Upper lobe of right lung (tissue), 1 donor: ENCODE measurements at regions not wholly inside any gene's neighbourhood (a gene's known extent, or its start where the extent isn't known, plus 50 kb on each side); places are given as distances from the start of the nearest gene placed in this dataset.
"Not testable (repeated sequence)": the region's sequence is repeated elsewhere in the genome, so short reads cannot be mapped to it uniquely, and the experiment has no call there.

ENCODE experiments used
- ATAC-seq: fragments of 200-7000 bp; cut with Tn5 transposase; one replicate; pipeline ENCODE4 v1.9.1; 2020; ENCODE audit warnings: mild to moderate bottlenecking, moderate library complexity
- DNase-seq: peaks from one replicate; pipeline ENCODE4 v3.0.0-alpha.2; 2020
- H3K27ac ChIP-seq: fragments of 200-600 bp; one replicate; pipeline ENCODE4 v1.8.0; 2022
- H3K27me3 ChIP-seq: fragments of 200-600 bp; one replicate; pipeline ENCODE4 v1.8.0; 2022; ENCODE audit warnings: mild to moderate bottlenecking
- H3K36me3 ChIP-seq: fragments of 200-600 bp; one replicate; pipeline ENCODE4 v1.8.0; 2022
- H3K4me1 ChIP-seq: fragments of 200-600 bp; one replicate; pipeline ENCODE4 v1.8.0; 2022
- H3K4me3 ChIP-seq: fragments of 200-600 bp; one replicate; pipeline ENCODE4 v1.8.0; 2022; ENCODE audit warnings: mild to moderate bottlenecking
- H3K9me3 ChIP-seq: fragments of 200-600 bp; one replicate; pipeline ENCODE4 v1.8.0; 2022
- intact Hi-C: fragments of 100-400 bp; cut with DNase I; formaldehyde crosslinking; loops from one replicate; pipeline ENCODE4 v1.11.0; 2022
- TF ChIP-seq, protein P1 (sequence below): fragments of 200-600 bp; IDR thresholded peaks from one replicate; pipeline ENCODE4 v1.8.0; 2022; ENCODE audit warnings: antibody characterized with exemption
- donor health status: DM: no; HTN: yes; CAD: no; lungs with severe emphysema.

DNA sequence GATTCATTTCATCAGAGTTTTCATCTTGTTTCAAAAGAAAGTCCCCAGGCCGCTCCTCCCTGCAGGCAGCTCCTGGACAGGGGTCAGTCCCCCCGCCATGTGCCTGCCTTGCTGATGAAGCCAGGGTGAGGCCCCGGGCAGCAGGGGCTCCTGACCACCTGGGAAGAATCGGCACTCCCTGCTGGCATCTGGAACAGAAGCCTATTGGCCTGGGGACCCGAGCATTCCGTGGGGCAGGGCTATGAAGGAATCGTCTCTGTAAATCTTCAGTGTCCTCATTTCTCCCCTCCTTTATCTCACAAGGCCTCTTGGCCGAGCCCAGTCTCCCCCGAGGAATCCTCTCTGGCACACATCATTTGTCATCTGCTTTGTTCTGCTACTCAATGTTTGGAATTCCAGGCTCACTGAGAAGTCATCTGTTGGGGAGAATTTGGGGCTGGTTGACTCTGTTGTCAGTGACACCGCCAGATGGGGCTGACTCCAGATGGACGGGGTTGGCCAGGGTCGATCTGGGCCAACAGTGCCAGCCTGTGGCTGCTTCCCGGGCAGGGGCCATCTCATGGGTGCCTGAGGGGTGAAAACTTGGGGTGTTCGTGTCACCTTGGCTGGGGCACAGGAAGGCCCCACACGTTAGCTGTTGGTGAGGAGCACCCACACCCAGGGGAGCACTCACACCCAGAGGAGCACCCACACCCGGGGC, 184.6 kb downstream of the LAT start:
- DNase-seq, H3K27me3 ChIP-seq, intact Hi-C loops, H3K9me3 ChIP-seq, H3K4me3 ChIP-seq, H3K4me1 ChIP-seq, H3K36me3 ChIP-seq: not testable (repeated sequence)
- ATAC-seq, result peak; percentile 47
- H3K27ac ChIP-seq, result peak overlapping the region; percentile 55

DNA sequence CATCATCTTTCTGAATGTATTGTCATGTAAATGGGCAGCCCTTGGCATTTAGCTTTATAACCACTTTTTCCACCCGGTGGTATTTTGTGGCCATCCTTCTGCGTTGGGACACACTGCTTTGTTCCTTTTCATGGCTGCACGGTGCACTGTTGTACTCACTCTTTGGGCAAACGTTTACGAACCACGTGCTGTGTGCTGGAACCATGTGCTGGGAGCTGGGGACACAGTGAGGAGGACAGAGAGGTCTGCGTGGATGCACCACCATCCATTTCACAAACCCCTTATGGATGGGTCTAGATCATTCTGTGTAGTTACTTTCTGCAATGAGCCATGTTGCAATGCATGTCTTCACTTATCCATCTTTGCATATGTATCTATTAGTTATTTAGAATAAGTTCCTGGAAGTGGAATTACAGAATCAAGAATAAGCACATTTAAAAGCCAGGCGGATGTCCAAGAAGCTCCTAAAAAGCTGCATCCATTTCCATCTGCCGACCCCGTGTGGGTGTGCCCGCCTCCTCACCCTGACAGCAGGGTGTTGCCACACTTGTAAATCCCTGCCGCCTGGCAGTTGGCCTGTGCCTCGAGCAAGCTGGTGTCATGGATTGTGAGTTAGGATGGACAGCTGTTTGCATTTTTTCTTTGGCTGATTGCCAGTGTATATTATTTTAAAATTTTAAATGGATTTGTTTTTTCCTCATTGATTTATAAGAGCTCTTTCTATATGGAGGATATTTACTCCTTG, 183.8 kb downstream of the LAT start:
- H3K27me3 ChIP-seq, H3K36me3 ChIP-seq, DNase-seq, H3K4me1 ChIP-seq, H3K27ac ChIP-seq, ATAC-seq, intact Hi-C loops, H3K9me3 ChIP-seq, H3K4me3 ChIP-seq: not testable (repeated sequence)

DNA sequence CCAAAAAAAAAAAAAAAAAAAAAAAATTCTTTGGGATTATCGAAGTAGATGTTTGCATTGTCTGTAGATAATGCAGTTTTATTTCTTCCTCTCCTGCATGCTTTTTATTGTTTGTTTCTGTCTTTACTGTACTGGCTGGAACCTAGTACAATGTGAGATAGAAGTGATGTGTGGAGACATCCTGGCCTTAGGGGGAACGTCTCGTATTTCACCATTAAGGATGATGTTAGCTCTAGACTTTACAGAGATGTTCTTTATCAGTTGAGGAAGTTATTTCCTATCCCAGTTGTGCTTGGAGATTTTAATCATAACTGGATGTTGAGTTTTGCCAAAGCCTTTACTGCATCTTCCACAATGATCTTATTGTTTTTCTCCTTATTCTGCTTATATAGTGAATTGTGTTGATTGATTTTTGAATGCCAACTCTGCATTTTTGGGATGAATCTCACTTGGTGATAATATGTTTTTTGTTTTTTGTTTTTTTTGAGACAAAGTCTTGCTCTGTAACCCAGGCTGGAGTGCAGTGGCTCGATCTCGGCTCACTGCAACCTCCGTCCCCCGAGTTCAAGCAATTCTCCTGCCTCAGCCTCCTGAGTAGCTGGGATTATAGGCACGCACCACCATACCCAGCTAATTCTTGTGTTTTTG, 179.7 kb downstream of the LAT start:
- peak; percentile 34 for ATAC-seq
- H3K27me3 ChIP-seq, H3K27ac ChIP-seq, H3K4me1 ChIP-seq, H3K9me3 ChIP-seq, intact Hi-C loops, H3K36me3 ChIP-seq, DNase-seq, H3K4me3 ChIP-seq: not testable (repeated sequence)

DNA sequence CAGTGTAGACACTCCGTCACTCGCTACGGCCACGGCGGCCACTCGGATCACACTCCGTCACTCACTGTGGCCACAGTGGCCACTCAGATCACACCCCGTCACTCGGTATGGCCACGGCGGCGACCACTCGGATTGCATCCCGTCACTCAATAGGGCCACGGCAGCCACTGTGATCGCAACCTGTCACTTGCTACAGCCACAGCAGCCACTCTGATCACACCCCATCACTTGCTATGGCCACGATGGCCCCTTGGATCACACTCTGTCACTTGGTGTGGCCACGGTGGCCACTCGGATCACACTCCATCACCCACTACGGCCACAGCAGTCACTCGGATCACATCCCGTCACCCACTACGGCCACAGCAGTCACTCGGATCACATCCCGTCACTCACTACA, 175.3 kb downstream of the LAT start:
- H3K27ac ChIP-seq, ATAC-seq, intact Hi-C loops, H3K4me3 ChIP-seq, H3K9me3 ChIP-seq, H3K27me3 ChIP-seq, DNase-seq, H3K36me3 ChIP-seq: not testable (repeated sequence)
- peaks cover 13% of the 10 kb centered on the region for H3K4me1 ChIP-seq

DNA sequence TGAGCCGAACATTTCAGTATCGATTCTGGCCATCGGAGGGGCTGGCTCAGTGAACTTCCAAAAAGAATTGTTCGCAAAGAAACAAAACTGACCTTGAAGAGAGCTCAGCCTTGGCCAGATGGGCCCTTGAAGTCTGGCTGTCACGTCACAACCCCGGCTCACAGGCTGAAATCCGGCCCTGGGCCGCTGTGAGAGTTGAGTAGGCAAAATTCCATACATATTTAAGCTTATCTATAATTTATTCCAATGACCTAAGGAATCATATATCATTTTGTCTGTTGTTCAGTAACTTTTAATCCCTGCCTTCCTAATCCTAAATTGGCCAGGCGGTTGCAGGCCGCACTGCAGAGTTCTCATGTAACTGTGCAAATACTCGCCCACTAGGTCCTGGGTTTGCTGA, 174.8 kb downstream of the LAT start:
- H3K4me3 ChIP-seq, H3K36me3 ChIP-seq, H3K27ac ChIP-seq, intact Hi-C loops, ATAC-seq, DNase-seq, H3K27me3 ChIP-seq, H3K9me3 ChIP-seq: not testable (repeated sequence)
- peaks cover 13% of the 10 kb centered on the region for H3K4me1 ChIP-seq

DNA sequence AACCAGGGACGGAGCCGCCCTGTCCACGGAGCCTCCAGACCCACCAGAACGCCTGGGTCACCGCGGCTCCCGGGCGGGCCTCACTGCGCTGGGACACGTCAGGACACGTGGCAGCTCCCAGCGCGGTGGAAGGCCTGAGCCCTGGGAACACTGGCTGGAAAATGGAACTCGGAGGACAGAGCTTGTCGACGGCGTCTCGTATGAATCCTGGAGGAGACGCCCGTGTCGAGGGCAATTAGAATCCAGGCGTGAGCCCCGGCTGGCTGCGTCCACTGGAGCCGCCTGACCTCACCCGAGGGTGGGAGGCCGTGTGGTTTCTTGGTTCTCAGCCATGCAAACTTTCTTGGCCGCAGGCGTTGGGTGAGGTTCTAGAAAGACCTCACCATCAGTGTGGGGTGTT, 173.9 kb downstream of the LAT start:
- H3K9me3 ChIP-seq, result no peaks in the 10 kb centered on the region
- intact Hi-C loops, result no loop called here
- H3K4me3 ChIP-seq, result no peak overlapping the region
- peak overlapping the region; percentile 85 for H3K27ac ChIP-seq
- H3K27me3 ChIP-seq, result no peaks in the 10 kb centered on the region
- H3K4me1 ChIP-seq, result peaks cover 13% of the 10 kb centered on the region
- TF ChIP-seq, protein P1, sequence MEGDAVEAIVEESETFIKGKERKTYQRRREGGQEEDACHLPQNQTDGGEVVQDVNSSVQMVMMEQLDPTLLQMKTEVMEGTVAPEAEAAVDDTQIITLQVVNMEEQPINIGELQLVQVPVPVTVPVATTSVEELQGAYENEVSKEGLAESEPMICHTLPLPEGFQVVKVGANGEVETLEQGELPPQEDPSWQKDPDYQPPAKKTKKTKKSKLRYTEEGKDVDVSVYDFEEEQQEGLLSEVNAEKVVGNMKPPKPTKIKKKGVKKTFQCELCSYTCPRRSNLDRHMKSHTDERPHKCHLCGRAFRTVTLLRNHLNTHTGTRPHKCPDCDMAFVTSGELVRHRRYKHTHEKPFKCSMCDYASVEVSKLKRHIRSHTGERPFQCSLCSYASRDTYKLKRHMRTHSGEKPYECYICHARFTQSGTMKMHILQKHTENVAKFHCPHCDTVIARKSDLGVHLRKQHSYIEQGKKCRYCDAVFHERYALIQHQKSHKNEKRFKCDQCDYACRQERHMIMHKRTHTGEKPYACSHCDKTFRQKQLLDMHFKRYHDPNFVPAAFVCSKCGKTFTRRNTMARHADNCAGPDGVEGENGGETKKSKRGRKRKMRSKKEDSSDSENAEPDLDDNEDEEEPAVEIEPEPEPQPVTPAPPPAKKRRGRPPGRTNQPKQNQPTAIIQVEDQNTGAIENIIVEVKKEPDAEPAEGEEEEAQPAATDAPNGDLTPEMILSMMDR, result no peak
- DNase-seq, result no peak
- ATAC-seq, result no peak
- no peaks in the 10 kb centered on the region for H3K36me3 ChIP-seq

DNA sequence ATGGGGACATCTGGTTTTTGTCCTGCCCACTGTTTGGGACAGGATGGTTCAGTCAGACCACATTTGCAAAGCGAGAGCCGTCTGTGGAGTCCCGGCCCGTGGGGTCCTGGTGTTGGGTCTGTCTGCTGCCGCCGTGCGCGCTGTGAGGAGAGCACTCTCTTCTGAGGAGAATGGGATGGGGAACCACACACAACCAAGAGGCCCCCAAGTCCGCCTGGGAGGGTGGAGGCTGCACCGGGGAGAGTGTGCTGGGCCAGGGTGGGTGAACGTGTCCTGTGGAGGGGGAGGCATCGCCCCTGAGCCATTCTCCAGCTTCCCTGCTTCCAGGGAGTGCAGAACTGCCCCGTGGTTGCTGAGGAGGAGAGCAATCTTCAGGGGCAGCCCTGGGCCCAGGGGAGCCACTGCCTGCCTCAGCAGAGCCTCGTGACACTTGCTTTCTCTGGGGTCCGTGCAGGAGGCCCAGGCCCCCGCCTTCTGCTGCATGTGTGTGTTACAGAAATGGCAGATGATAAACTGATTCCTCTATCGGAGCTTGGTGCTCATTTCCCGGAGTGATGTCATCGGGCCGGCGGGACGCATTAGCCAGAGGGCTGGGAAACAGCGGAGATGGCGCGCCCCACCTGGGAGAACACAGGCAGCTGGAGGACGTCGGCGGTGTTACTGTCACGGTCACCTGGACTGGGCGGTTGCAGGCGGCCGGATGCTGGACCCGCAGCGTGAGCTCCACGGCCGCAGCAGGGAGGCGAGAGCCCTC, 173.4 kb downstream of the LAT start:
- intact Hi-C loops, H3K27me3 ChIP-seq, H3K4me3 ChIP-seq, DNase-seq, H3K36me3 ChIP-seq, H3K9me3 ChIP-seq, ATAC-seq: not testable (repeated sequence)
- Histone ChIP-seq H3K27ac (peak overlapping the region; percentile 85), H3K4me1 (peaks cover 13% of the 10 kb centered on the region)

DNA sequence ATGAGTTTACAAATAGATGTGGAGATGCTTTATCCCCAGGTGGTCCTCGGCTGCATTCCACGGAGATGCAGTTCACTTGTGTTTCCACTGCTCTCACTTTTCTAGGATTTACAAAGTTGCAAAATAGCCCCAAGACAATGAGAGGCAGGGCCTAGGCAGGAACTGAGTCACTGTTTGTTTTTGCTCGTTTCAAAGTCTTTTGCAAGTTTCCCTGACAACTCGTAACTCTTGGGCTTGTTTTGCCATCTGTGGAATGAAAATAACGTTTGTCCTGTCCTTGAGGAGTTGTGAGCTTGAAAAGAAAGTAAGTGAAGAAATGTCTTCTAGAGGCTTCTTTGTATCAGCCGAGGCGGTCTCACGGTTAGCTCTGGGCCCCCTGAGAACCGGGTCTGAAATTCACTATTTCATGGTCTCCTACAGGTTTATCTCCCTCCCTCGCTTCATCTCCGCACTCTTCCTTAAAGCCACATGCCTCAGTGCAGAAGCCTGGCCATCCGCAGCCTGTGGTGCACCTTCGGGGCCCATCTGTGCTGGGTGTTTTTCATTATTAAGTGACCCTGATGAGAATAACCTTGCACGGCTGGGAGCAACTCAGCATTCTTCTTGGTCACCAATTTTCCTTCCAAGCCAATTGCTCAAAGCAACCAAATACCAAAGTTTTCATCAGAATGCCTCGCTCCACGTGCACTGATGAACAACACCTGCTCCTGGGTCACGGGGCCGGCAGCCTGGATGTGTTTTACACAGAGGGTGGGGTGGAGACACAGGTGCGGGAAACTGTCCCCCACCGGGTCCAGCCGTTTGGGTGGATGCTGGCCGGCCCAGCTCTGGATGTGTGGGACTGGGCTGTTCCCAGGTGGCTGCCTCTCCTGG, 172.4 kb downstream of the LAT start:
- H3K27ac ChIP-seq, result peak overlapping the region; percentile 85
- not testable (repeated sequence) for H3K4me3 ChIP-seq, DNase-seq

More for the DNA sequence above, 172.4 kb downstream of the LAT start:
- H3K27me3 ChIP-seq, H3K9me3 ChIP-seq, H3K36me3 ChIP-seq, intact Hi-C loops: not testable (repeated sequence)
- peaks cover 13% of the 10 kb centered on the region for H3K4me1 ChIP-seq
- peak; percentile 78 for ATAC-seq
